ENCODE measurements at regions not wholly inside any gene's neighbourhood (a gene's known extent, or its start where the extent isn't known, plus 50 kb on each side); places are given as distances from the start of the nearest gene placed in this dataset.

GRCh38 chr6:4208158-4208557 lies 72.8 kb upstream of the ECI2 start:
- TF ChIP-seq EZH2phosphoT487 (IDR thresholded peaks at IDR 0.05; ENCODE audit: unreplicated experiment) (no peak), REST (IDR thresholded peaks at IDR 0.05; ENCODE audit: unreplicated experiment) (no peak), CTCF (conservative IDR thresholded peaks at IDR 0.05; ENCODE audit: low read depth in 2 of 2) (no peak), ETS1 (IDR thresholded peaks at IDR 0.05) (no peak), EZH2 (IDR thresholded peaks at IDR 0.05; ENCODE audit: low read depth, unreplicated experiment) (no peak), CREB1 (CRISPR knock-in tag; IDR thresholded peaks at IDR 0.05; ENCODE audit: low read depth) (no peak), POLR2AphosphoS5 (IDR thresholded peaks at IDR 0.05; ENCODE audit: low read depth) (no peak), JUNB (IDR thresholded peaks at IDR 0.05; ENCODE audit: unreplicated experiment) (no peak), ZNF114 (CRISPR knock-in tag; IDR thresholded peaks at IDR 0.05) (no peak), STAT1 (IDR thresholded peaks at IDR 0.05; ENCODE audit: unreplicated experiment) (no peak)

Data from GM23338 (cell line).